GM21619 (cell line): ENCODE measurements at regions not wholly inside any gene's neighbourhood (a gene's known extent, or its start where the extent isn't known, plus 50 kb on each side); places are given as distances from the start of the nearest gene placed in this dataset.

Experiments used
- ATAC-seq: cut with Tn5 transposase; IDR thresholded peaks from one replicate; pipeline ENCODE4 v1.9.1; 2021; ENCODE audit not compliant: unreplicated experiment

DNA sequence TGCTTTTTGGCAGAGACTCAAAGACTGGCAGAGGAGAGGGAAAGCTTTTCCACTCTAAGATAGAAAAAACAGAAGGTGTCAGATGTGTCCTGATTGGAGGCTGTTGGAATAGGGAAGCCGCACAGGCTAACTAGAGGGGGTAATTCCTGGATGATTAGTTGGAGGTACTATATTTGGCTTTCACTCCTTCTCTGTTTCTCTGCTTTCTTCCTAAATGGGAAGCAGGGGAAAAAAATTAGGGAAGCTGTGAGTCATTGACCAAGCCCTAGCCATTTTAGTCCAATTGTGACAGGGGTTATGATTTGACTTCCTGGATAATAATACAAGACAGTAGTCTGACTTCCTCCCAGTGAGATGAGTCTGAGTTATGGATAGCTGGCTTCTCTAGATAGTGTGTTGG is 475.2 kb upstream of the CELF2 start:
- no peak for ATAC-seq

DNA sequence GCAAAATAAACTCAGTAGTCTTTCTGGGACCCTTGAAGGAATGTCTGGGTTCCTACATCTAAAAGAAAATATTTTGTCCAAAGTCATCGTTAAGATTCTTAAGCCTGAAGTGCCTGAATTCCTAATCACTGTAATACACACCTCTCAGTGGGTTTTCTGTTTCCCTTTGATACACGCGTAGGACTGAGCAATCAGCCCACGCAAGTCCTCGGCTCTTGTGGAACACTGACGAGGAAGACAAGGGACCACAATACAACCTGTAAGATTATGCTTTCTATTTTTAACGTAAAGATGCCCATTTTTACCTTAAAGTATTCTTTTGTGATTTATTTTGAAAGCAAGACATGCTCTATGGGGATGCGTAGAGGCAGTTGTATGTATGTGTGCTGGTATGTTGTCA is 472.8 kb upstream of the CELF2 start:
- no peak for ATAC-seq

DNA sequence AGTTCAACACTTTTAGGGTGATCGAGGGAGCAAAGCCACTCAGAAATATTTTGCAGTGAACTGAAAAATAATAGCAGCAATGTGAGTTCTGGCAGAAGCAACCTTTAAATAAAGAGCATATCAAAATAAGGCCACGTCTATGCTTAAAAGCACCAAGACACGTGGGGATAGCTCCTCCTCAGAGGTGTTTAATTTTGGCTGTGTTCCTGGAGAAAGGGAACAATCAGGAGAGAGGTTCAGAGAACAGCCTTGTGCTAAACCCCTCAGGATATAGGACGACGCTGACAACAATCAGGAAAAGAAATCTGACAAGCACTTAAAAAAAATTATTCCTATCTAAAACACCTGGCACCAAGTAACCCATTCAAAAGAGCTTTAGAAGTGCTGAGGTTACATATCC is 471.9 kb upstream of the CELF2 start:
- no peak for ATAC-seq

DNA sequence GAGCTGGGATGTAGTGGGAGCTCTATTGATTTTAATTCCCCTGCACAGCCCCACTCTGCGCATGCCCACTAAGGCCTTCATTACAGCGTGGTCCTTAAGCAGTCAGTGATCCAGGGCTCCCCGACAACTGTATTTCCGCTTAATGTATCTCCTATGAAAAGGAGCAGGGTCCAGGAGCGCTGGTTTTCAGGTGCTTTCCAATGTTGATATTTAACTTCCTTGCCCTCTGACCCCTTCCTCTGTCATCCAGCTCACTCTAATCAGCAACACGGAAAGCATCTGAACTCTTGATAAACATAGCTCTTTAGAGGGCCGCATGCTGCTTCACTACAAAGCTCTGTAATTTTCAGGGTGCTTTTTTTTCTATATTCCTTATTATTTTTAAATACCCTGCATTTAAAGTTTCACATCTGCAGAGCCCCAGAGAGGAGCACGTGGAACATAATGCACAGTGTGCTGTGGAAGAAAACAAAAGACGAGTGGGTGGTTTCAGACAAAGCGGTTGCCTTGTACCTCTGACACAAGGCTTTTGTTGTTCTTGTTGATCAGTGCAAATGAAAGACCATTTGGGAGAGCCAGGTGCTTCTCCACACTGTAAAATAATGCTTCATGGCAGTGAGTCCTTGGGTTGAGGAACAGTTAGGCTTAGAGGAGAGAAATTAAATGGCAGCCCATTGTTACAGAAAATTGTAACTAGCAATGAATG is 465.9 kb upstream of the CELF2 start:
- no peak for ATAC-seq

DNA sequence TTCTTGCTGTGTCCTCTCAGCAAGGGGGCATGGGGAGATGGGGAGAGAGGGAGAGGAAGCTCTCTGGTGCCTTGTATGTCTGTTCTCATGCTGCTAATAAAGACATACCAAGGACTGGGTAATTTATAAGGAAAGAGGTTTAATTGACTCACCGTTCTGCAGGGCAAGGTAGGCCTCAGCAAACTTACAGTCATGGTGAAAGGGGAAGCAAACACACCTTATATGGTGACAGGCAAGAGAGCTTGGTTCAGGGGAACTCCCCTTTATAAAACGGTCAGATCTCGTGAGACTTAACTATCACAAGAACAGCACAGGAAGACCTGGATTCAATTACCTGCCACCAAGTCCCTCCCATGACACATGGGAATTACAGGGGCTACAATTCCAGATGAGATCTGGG is 464.7 kb upstream of the CELF2 start:
- ATAC-seq, result no peak

DNA sequence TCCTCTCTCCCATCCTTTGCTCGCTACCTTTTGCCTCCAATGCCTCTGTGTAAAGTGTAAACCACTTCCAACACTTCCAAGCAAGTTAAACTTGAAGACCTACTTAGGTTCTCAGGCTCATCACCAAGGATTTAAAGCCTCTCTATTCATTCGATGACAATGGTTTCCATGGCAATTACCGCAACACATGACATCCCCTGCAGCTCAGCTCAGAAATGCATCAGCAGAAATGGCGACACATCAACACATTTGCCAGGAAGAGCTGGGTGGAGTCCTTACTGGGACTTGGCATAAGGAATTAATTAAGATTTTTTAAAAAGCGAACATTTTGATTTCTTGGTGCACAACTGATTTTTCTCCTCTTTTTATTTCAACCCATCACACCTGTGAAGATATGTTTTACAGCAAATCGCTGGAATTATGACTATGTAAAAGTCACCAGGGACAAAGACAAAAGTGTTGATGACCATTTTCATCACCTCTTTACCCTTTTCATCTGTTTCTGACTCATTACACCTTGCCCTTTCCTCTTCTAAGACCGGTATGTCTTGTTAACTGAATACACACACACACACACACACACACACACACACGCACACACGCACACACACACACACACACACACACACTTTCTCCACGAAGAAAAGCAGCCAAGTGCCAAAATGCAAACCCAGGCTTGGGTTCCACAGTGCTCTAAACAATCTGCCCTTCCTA is 453.4 kb upstream of the CELF2 start:
- no peak for ATAC-seq

DNA sequence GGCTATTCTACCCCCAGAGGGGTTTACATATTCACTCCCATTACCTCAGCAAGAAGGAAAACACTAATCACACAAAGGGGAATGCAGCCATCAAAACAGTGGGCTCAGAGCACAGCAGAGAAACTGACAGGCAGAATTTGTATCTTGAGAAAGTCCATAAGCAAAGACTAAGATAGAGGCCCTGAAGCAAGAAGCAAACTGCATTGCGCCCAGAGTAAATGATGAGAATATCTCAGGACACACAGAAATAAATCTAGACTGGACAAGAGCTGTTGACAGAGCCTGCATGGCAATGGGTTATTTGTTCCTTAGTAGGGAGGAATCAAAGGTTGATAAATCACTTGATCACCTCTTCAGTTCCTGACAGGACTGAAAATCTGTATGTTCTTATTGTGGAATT is 440.7 kb upstream of the CELF2 start:
- no peak for ATAC-seq

DNA sequence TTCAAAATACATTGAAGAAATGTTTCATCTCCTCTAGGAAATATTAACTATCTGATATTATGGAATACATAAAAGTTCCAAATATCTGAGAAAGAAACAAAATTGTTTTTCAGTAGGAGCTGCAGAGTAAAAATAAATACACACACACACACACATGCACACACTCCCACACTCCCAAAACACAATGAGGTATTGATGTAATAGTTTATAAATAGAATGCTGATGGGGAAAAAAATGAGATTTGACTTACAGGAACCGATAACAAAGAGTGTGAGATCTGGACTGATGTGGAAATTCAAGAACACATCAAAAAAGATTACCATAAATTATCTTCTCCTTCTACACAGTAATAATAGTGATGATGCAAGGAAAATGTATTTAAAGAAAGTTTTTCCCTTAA is 438.0 kb upstream of the CELF2 start:
- no peak for ATAC-seq

DNA sequence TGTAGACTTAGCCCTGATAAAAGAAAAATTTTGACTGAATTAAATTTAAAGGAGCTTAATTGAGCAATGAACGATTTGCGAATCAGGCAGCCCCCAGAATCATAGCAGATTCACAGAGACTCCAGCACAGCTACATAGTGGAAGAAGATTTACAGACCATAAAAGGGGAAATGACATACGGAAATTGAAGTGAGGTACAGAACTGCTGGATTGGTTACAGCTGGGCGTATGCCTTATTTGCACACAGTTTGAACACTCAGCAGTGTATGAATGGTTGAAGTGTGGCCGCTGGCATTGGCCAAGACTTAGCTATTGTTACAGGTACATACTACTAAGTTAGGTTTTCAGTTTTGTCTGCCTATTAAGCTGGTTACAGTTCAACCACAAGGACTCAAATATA is 433.5 kb upstream of the CELF2 start:
- ATAC-seq, result no peak

DNA sequence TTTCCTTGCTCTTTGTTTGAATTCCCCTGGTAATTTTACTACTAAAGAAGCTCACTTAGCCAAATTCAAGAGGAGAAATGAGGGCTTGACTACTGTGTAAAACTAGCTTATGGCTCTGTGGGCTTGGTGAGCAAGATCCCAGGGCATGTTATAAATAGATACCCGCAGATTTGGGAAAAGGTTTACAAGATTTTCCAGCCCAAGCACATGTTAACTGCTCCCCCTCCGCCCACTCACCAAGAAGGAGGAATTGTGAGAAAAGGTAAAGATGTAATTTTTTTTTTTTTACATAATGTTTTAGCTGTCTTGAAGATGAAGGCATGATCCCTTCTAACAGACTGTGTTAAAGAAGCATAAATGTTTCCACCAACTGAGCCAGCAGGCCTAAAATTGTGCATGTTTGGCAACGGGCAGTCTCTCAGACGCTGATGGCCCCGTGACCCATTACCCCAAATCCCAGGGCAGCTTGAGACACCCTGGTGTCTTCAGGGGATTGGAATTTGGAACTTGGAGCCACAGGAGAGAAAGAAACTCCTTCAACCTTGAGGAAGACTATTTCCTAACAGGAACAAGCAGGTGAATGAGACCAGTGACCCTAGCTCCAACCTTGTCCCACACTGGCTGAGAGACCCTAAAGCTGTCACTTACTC is 429.8 kb upstream of the CELF2 start:
- no peak for ATAC-seq

DNA sequence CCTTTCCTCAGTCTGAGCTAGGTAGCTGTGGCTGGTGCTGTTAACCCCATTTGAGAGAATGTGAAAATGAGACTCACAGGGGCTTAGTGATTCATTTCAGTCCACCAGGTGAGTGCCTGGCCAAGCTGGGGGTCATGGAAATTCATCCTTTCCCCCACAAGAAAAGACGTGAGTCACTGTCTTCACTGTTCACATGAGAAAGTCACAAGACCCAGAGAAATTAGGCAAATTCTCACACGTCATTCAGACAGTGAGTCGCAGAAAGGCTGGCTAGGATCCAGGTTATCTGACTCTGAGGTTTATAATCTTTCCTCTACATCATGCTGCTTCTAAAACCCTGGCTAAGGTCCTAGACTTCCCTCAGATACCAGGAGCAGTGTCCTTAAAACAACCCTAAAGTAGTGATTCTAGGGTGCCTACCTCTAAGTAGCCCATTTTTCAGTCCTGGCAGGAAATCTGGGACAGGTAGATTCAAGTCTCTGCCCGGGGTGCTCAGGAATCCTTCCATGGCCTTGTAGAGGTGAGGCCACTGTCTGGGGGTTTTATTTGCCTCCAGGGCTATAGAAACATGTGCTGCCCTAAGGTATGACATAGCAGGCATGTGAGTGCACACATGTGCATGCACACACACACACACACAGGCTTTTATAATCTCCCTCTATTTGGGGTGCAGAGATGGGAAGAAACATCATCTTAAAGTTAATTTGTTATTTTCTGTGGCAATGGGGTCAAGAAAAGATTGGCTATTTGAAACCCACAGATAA is 427.9 kb upstream of the CELF2 start:
- peak; percentile 72 for ATAC-seq

DNA sequence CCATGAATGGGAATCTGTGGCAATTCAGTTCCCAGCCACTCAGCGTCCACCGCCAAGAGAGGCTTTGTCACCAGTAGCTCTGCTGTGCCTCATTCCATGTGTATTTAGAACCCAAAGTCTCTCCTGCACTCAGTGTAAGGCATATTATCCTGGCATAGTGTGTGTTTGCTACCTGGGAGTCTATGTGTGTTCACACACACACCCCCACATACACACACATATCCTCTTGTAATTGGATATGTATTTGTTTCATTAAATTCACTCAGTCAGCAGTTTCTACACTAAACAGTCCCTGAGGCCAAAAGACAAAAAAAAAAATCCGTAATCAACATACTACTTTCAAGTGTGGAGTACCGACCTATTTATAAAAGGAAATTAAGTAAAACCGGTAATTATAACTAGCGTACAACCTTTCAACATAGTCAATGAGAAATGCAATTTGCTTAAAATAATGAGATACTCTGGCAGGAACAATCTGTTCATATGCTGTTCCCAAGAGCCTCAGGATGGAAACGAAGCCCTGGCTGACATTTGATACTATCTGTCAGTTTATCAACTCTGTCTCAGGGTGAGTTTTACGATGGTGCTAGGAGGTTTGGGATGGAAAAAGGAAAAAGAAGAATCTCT is 425.8 kb upstream of the CELF2 start:
- ATAC-seq, result no peak

DNA sequence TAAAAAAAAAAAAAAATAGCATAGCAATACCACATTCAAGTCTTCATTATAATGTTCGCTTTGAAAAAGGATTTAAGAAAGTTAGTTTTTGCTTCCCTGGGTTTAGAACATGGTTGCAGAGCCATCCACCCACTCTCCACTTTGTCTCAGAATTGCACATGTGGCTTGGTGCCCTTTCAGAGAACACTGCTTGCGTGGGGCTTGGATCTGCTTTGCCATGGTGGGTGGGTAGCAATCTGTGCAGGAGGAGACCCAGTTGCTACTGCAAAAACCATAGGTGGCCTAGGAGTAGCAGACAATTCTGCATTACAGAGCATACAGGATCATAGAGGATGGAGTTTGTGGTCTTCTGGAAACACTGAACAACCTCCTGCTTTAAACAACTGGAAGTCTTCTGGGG is 421.4 kb upstream of the CELF2 start:
- no peak for ATAC-seq

DNA sequence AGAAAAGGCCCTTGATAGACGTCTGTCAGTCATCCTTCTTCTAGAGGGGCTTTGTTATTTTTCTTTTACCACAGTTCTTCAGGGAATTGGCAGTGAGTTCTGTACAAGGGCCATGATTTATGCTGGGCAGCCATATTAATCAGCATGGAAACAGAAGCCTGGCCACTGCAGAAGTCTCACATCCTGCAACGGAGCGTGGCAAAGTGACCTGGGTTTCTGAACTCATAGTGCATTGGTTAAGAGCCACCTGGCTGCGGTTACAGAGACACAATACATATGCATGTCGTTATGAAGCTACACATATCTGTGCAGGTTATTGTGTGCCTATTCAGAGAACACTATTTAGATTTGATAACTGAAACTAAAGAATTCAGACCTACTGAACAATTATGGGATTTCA is 419.4 kb upstream of the CELF2 start:
- ATAC-seq, result no peak

DNA sequence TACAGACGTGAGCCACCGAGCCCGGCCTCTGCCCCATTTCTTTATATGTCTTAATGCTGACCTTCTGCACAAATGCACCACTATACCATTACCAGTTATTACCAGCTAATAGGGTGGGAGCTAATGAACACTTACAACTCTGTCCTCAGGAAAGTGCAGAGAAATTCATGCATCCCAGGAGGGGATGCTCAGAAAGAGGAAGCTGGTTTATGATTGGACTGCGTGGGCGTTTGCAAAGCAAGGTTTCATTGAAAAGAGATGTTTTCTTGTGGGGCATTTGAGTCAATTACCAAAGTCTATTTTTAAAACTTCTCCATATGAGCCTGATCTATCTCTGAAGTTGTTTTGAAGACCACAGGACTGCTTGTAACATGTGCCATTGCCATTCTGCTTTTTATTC is 417.7 kb upstream of the CELF2 start:
- no peak for ATAC-seq

DNA sequence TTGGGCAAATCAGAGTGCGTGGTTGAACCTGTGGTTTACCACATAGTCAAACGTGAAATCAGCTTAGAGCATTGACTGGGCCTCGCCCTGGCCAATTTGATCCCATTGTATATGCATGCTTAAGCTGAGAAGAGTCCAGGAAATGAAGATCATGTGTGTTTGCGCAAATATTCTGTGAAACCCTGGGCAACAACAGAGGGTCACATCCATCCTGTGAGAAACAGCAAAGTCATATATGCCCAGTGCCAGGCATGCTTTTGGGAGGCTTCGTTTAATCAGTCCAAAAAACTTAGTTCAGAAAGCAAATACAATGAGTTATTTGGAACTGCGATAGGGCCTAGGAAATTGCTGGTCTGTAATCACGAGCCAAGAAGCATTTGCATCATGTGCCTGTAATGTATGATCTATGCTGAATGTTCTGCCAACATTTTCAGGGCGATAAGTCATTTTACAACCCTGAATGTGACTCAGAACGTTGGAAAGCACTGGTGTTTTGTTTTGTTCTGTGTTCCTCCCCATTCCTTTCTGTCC is 412.1 kb upstream of the CELF2 start:
- ATAC-seq, result no peak

DNA sequence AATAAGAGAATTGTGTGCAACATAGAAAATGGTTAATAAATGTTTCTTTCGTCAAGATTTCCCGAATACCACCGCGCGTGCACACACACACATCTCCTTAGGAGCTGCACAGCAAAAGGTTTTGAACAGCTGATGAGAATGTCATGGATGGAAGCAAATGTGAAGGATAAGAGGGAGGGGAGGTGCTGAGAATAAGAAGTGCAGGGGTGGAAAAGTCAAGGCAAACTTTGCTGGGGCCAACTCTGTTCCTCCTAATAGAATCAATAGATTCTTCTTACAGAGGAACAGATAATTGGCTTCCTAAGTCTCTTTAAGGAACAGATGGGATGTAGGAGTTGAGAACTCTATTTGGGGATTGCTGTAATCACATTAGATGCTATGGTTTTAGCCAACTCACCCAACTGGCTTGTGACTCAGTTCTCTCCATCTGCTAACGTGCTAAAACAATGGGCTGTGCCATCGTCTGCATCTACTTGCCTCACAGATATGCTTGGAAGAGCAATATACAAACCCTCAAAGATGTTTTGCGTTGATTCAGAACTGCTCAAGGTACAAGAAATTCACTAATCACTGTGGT is 408.2 kb upstream of the CELF2 start:
- ATAC-seq, result no peak

DNA sequence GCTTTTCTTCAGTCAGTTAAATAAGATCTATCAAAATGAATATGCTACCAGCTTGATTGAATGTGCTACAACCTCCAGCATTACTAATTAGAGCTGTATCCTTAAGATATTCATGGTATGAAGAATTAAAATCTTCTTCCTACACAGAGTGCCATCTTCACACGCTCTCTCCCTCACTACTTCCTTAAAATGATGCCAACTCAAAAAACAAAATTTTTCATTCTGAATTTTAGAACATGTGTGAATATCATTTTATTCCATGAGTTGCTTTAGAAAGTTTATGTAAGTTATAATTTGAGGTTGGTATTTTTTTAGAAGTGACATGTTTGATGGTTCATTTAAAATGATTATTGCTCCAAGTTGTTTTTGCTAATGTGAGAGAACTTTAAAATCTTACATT is 407.5 kb upstream of the CELF2 start:
- no peak for ATAC-seq

DNA sequence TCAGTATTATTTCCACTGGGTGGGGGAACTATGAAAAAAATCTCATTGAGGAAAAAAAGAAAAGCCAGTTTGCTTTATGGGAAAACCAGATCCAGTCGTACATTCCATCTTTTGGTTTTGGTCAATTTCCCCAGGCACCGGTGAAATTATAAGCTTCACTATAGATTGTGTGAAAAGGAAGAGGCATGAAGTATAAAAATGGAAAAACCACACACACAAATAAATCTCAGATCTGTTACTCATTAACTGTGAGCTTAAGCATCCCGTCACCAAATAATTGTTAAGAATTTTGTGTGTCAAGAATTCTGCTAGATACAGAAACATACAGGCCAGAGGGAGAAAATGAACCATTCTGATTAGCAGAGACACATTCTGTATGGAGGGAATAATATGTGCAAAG is 405.5 kb upstream of the CELF2 start:
- ATAC-seq, result no peak

DNA sequence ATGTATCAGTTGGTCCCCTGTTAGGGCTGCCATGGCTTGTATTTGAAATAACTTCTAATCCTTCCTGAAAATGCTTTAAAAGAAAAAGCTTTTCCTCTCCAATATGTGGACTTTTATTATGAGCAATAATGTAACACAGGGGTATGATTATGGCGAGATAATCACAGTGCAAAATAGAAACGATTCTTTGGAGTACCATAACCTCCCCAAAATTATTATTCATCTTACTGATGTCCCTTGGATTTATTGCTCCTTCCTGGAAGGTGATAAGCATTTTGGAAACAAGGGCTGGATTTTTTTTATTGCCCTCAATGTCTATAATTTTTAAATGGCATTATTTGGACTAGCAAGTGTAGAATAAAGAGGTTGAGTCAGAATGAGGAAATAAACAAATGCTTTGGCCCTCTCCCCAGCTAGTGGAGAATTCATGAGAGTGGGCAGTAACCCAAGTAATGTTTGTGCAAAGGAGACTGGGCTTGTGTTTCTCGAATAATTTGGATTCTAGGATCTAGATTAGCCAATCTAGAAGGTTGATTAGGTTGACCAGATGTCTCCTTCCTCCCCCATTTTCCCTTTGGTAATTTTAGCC is 403.9 kb upstream of the CELF2 start:
- ATAC-seq, result no peak
